NT2/D1 (cell line): ENCODE measurements at regions not wholly inside any gene's neighbourhood (a gene's known extent, or its start where the extent isn't known, plus 50 kb on each side); places are given as distances from the start of the nearest gene placed in this dataset.

ENCODE experiments used
- SUZ12 ChIP-seq: IDR thresholded peaks from 2 replicates; pipeline ENCODE4 v1.6.1; 2011; ENCODE audit not compliant: insufficient read length, insufficient read depth; ENCODE audit errors: extremely low read depth
- YY1 ChIP-seq: IDR thresholded peaks from 2 replicates; pipeline ENCODE4 v1.6.1; 2011; ENCODE audit not compliant: insufficient read length, insufficient read depth

- no peak for TF ChIP-seq SUZ12
- no peak for TF ChIP-seq YY1
Observed at GRCh38 chr11:71109186-71109585, 143.2 kb downstream of the SHANK2 start.
